ENCODE measurements at regions not wholly inside any gene's neighbourhood (a gene's known extent, or its start where the extent isn't known, plus 50 kb on each side); places are given as distances from the start of the nearest gene placed in this dataset.

- Histone ChIP-seq H3K4me1 (ENCODE audit: control insufficient read depth in 1 of 2, insufficient read depth in 2 of 2, low read length in 2 of 2) (no peaks in the 10 kb centered on the region), H3K27me3 (ENCODE audit: low read depth, low read length) (no peaks in the 10 kb centered on the region), H3K4me3 (ENCODE audit: low read depth in 1 of 2, low read length in 2 of 2) (no peak overlapping the region), H3K9me3 (ENCODE audit: control insufficient read depth in 1 of 2, low read length in 2 of 2) (peaks cover 0 to 4% of the 10 kb centered on the region in 2 donors), H3K27ac (ENCODE audit: low read length) (no peak overlapping the region), H3K36me3 (ENCODE audit: control insufficient read depth in 1 of 2, insufficient read depth in 2 of 2, low read length in 2 of 2) (no peaks in the 10 kb centered on the region)
These were observed 371.0 kb upstream of the CHD6 start for GRCh38 chr20:41989039-41989679.

GRCh38 chr20:41984031-41984430, 365.9 kb upstream of the CHD6 start:
- no peak overlapping the region for H3K27ac ChIP-seq (ENCODE audit: low read length)
- no peak overlapping the region for H3K4me3 ChIP-seq (ENCODE audit: low read depth in 1 of 2, low read length in 2 of 2)
- no peaks in the 10 kb centered on the region for H3K27me3 ChIP-seq (ENCODE audit: low read depth, low read length)
- no peaks in the 10 kb centered on the region for H3K36me3 ChIP-seq (ENCODE audit: control insufficient read depth in 1 of 2, insufficient read depth in 2 of 2, low read length in 2 of 2)
- H3K4me1 ChIP-seq (ENCODE audit: control insufficient read depth in 1 of 2, insufficient read depth in 2 of 2, low read length in 2 of 2), result no peaks in the 10 kb centered on the region
- peaks cover 0 to 4% of the 10 kb centered on the region in 2 donors for H3K9me3 ChIP-seq (ENCODE audit: control insufficient read depth in 1 of 2, low read length in 2 of 2)

- Histone ChIP-seq H3K27me3 (ENCODE audit: low read depth, low read length) (no peaks in the 10 kb centered on the region), H3K9me3 (ENCODE audit: control insufficient read depth in 1 of 2, low read length in 2 of 2) (peaks cover 0 to 4% of the 10 kb centered on the region in 2 donors), H3K4me1 (ENCODE audit: control insufficient read depth in 1 of 2, insufficient read depth in 2 of 2, low read length in 2 of 2) (no peaks in the 10 kb centered on the region), H3K36me3 (ENCODE audit: control insufficient read depth in 1 of 2, insufficient read depth in 2 of 2, low read length in 2 of 2) (no peaks in the 10 kb centered on the region), H3K27ac (ENCODE audit: low read length) (no peak overlapping the region), H3K4me3 (ENCODE audit: low read depth in 1 of 2, low read length in 2 of 2) (no peak overlapping the region)
These were observed 365.0 kb upstream of the CHD6 start for GRCh38 chr20:41983159-41983558.

GRCh38 chr20:41981746-41982145, 363.6 kb upstream of the CHD6 start:
- Histone ChIP-seq H3K36me3 (ENCODE audit: control insufficient read depth in 1 of 2, insufficient read depth in 2 of 2, low read length in 2 of 2) (no peaks in the 10 kb centered on the region), H3K9me3 (ENCODE audit: control insufficient read depth in 1 of 2, low read length in 2 of 2) (peaks cover 0 to 4% of the 10 kb centered on the region in 2 donors), H3K4me3 (ENCODE audit: low read depth in 1 of 2, low read length in 2 of 2) (no peak overlapping the region), H3K27me3 (ENCODE audit: low read depth, low read length) (no peaks in the 10 kb centered on the region), H3K4me1 (ENCODE audit: control insufficient read depth in 1 of 2, insufficient read depth in 2 of 2, low read length in 2 of 2) (no peaks in the 10 kb centered on the region), H3K27ac (ENCODE audit: low read length) (no peak overlapping the region)

GRCh38 chr20:41978875-41979274, 360.7 kb upstream of the CHD6 start:
- Histone ChIP-seq H3K36me3 (ENCODE audit: control insufficient read depth in 1 of 2, insufficient read depth in 2 of 2, low read length in 2 of 2) (no peaks in the 10 kb centered on the region), H3K27me3 (ENCODE audit: low read depth, low read length) (no peaks in the 10 kb centered on the region), H3K27ac (ENCODE audit: low read length) (no peak overlapping the region), H3K4me3 (ENCODE audit: low read depth in 1 of 2, low read length in 2 of 2) (no peak overlapping the region), H3K4me1 (ENCODE audit: control insufficient read depth in 1 of 2, insufficient read depth in 2 of 2, low read length in 2 of 2) (no peaks in the 10 kb centered on the region), H3K9me3 (ENCODE audit: control insufficient read depth in 1 of 2, low read length in 2 of 2) (no peaks in the 10 kb centered on the region)

GRCh38 chr20:41978246-41978790, 360.1 kb upstream of the CHD6 start:
- Histone ChIP-seq H3K4me1 (ENCODE audit: control insufficient read depth in 1 of 2, insufficient read depth in 2 of 2, low read length in 2 of 2) (no peaks in the 10 kb centered on the region), H3K4me3 (ENCODE audit: low read depth in 1 of 2, low read length in 2 of 2) (no peak overlapping the region)

GRCh38 chr20:41969656-41970055, 351.5 kb upstream of the CHD6 start:
- H3K9me3 ChIP-seq (ENCODE audit: control insufficient read depth in 1 of 2, low read length in 2 of 2), result no peaks in the 10 kb centered on the region
- no peak overlapping the region for H3K27ac ChIP-seq (ENCODE audit: low read length)
- H3K4me1 ChIP-seq (ENCODE audit: control insufficient read depth in 1 of 2, insufficient read depth in 2 of 2, low read length in 2 of 2), result no peaks in the 10 kb centered on the region
- H3K27me3 ChIP-seq (ENCODE audit: low read depth, low read length), result no peaks in the 10 kb centered on the region
- no peak overlapping the region for H3K4me3 ChIP-seq (ENCODE audit: low read depth in 1 of 2, low read length in 2 of 2)
- no peaks in the 10 kb centered on the region for H3K36me3 ChIP-seq (ENCODE audit: control insufficient read depth in 1 of 2, insufficient read depth in 2 of 2, low read length in 2 of 2)

More at GRCh38 chr20:41978246-41978790, 360.1 kb upstream of the CHD6 start:
- Histone ChIP-seq H3K36me3 (ENCODE audit: control insufficient read depth in 1 of 2, insufficient read depth in 2 of 2, low read length in 2 of 2) (no peaks in the 10 kb centered on the region), H3K27me3 (ENCODE audit: low read depth, low read length) (no peaks in the 10 kb centered on the region), H3K9me3 (ENCODE audit: control insufficient read depth in 1 of 2, low read length in 2 of 2) (no peaks in the 10 kb centered on the region), H3K27ac (ENCODE audit: low read length) (no peak overlapping the region)

- Histone ChIP-seq H3K36me3 (ENCODE audit: control insufficient read depth in 1 of 2, insufficient read depth in 2 of 2, low read length in 2 of 2) (no peaks in the 10 kb centered on the region), H3K9me3 (ENCODE audit: control insufficient read depth in 1 of 2, low read length in 2 of 2) (no peaks in the 10 kb centered on the region), H3K27ac (ENCODE audit: low read length) (no peak overlapping the region), H3K27me3 (ENCODE audit: low read depth, low read length) (no peaks in the 10 kb centered on the region), H3K4me1 (ENCODE audit: control insufficient read depth in 1 of 2, insufficient read depth in 2 of 2, low read length in 2 of 2) (no peaks in the 10 kb centered on the region), H3K4me3 (ENCODE audit: low read depth in 1 of 2, low read length in 2 of 2) (no peak overlapping the region)
These were observed 342.0 kb upstream of the CHD6 start for GRCh38 chr20:41960166-41960565.

GRCh38 chr20:41958391-41958790, 340.2 kb upstream of the CHD6 start:
- Histone ChIP-seq H3K9me3 (ENCODE audit: control insufficient read depth in 1 of 2, low read length in 2 of 2) (no peaks in the 10 kb centered on the region), H3K27me3 (ENCODE audit: low read depth, low read length) (no peaks in the 10 kb centered on the region), H3K4me1 (ENCODE audit: control insufficient read depth in 1 of 2, insufficient read depth in 2 of 2, low read length in 2 of 2) (no peaks in the 10 kb centered on the region), H3K4me3 (ENCODE audit: low read depth in 1 of 2, low read length in 2 of 2) (no peak overlapping the region), H3K27ac (ENCODE audit: low read length) (no peak overlapping the region), H3K36me3 (ENCODE audit: control insufficient read depth in 1 of 2, insufficient read depth in 2 of 2, low read length in 2 of 2) (no peaks in the 10 kb centered on the region)

GRCh38 chr20:41956338-41957074, 338.3 kb upstream of the CHD6 start:
- no peaks in the 10 kb centered on the region for H3K36me3 ChIP-seq (ENCODE audit: control insufficient read depth in 1 of 2, insufficient read depth in 2 of 2, low read length in 2 of 2)
- H3K4me3 ChIP-seq (ENCODE audit: low read depth in 1 of 2, low read length in 2 of 2), result no peak overlapping the region
- H3K27ac ChIP-seq (ENCODE audit: low read length), result no peak overlapping the region
- no peaks in the 10 kb centered on the region for H3K4me1 ChIP-seq (ENCODE audit: control insufficient read depth in 1 of 2, insufficient read depth in 2 of 2, low read length in 2 of 2)
- no peaks in the 10 kb centered on the region for H3K27me3 ChIP-seq (ENCODE audit: low read depth, low read length)
- no peaks in the 10 kb centered on the region for H3K9me3 ChIP-seq (ENCODE audit: control insufficient read depth in 1 of 2, low read length in 2 of 2)

GRCh38 chr20:41952166-41952565, 334.0 kb upstream of the CHD6 start:
- Histone ChIP-seq H3K27ac (ENCODE audit: low read length) (no peak overlapping the region), H3K9me3 (ENCODE audit: control insufficient read depth in 1 of 2, low read length in 2 of 2) (peaks cover 0 to 2% of the 10 kb centered on the region in 2 donors), H3K4me3 (ENCODE audit: low read depth in 1 of 2, low read length in 2 of 2) (no peak overlapping the region), H3K27me3 (ENCODE audit: low read depth, low read length) (no peaks in the 10 kb centered on the region), H3K4me1 (ENCODE audit: control insufficient read depth in 1 of 2, insufficient read depth in 2 of 2, low read length in 2 of 2) (no peaks in the 10 kb centered on the region), H3K36me3 (ENCODE audit: control insufficient read depth in 1 of 2, insufficient read depth in 2 of 2, low read length in 2 of 2) (no peaks in the 10 kb centered on the region)

Data from muscle layer of duodenum (tissue), 2 donors.